ENCODE measurements at regions not wholly inside any gene's neighbourhood (a gene's known extent, or its start where the extent isn't known, plus 50 kb on each side); places are given as distances from the start of the nearest gene placed in this dataset.

DNA sequence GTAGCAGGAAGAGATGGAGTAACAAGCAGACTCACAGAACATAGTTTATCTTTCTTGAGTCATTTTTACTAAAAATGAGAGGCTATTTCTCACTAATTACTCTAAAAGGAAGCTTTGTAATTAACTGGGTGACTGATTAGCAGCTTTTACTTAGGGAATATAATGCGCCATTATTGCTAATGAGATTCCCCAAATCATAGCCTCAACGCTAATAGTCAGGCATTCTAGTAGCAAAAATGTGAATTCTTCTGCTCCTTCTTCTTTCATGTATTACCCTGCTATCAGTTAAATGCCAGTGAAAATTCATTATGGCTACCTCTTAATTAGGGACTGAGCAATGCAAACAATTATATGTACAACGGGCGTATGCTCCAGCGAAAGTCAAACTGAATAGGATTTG is 349.8 kb downstream of the CDH19 start (continued):
- TF ChIP-seq, protein P1, sequence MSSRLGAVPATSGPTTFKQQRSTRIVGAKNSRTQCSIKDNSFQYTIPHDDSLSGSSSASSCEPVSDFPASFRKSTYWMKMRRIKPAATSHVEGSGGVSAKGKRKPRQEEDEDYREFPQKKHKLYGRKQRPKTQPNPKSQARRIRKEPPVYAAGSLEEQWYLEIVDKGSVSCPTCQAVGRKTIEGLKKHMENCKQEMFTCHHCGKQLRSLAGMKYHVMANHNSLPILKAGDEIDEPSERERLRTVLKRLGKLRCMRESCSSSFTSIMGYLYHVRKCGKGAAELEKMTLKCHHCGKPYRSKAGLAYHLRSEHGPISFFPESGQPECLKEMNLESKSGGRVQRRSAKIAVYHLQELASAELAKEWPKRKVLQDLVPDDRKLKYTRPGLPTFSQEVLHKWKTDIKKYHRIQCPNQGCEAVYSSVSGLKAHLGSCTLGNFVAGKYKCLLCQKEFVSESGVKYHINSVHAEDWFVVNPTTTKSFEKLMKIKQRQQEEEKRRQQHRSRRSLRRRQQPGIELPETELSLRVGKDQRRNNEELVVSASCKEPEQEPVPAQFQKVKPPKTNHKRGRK (CRISPR knock-in tag; IDR thresholded peaks at IDR 0.05; ENCODE audit: borderline replicate concordance) = no peak
- no peak for TF ChIP-seq ZNF232 (CRISPR knock-in tag; IDR thresholded peaks at IDR 0.05)

GRCh38 chr18:66252703-66253102 is 351.2 kb downstream of the CDH19 start:
- TF ChIP-seq NFE2L1 (CRISPR knock-in tag; IDR thresholded peaks at IDR 0.05) (no peak), NFYB (CRISPR knock-in tag; conservative IDR thresholded peaks at IDR 0.05; ENCODE audit: low read depth) (no peak)
- ATAC-seq = no peak
- no peak for DNase-seq (ENCODE audit: low spot score)
- Mint-ChIP-seq H3K4me1 (no peaks in the 10 kb centered on the region), H3K9me3 (peaks cover 6% of the 10 kb centered on the region; the same call in 1 of the 2 replicates), H3K36me3 (no peaks in the 10 kb centered on the region), H3K4me3 (no peak overlapping the region), H3K27me3 (ENCODE audit: low read depth) (no peaks in the 10 kb centered on the region), H3K27ac (no peak overlapping the region)
- POLR2A ChIA-PET = no interaction called here
- CTCF ChIA-PET = no interaction called here

GRCh38 chr18:66235206-66235605 is 368.7 kb downstream of the CDH19 start:
- POLR2A ChIA-PET = no interaction called here
- H3K4me3 Mint-ChIP-seq = no peak overlapping the region
- no peaks in the 10 kb centered on the region for H3K27me3 Mint-ChIP-seq (ENCODE audit: low read depth)
- no peaks in the 10 kb centered on the region for H3K4me1 Mint-ChIP-seq
- no peak overlapping the region for H3K27ac Mint-ChIP-seq
- TF ChIP-seq E2F5 (CRISPR knock-in tag; IDR thresholded peaks at IDR 0.05) = no peak
- TF ChIP-seq TEAD1 (CRISPR knock-in tag; IDR thresholded peaks at IDR 0.05) = no peak
- no peak for TF ChIP-seq ZNF671 (CRISPR knock-in tag; IDR thresholded peaks at IDR 0.05)
- no peak for TF ChIP-seq NFYB (CRISPR knock-in tag; conservative IDR thresholded peaks at IDR 0.05; ENCODE audit: low read depth)
- TF ChIP-seq ZNF416 (CRISPR knock-in tag; IDR thresholded peaks at IDR 0.05) = no peak
- TF ChIP-seq, protein P2, sequence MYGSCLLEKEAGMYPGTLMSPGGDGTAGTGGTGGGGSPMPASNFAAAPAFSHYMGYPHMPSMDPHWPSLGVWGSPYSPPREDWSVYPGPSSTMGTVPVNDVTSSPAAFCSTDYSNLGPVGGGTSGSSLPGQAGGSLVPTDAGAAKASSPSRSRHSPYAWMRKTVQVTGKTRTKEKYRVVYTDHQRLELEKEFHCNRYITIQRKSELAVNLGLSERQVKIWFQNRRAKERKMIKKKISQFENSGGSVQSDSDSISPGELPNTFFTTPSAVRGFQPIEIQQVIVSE (CRISPR knock-in tag; IDR thresholded peaks at IDR 0.05; ENCODE audit: borderline replicate concordance) = no peak
- TF ChIP-seq ETV6 (CRISPR knock-in tag; IDR thresholded peaks at IDR 0.05) = no peak
- no peak for TF ChIP-seq ZNF219 (CRISPR knock-in tag; IDR thresholded peaks at IDR 0.05; ENCODE audit: borderline replicate concordance)
- no peak for TF ChIP-seq MXD4 (CRISPR knock-in tag; IDR thresholded peaks at IDR 0.05; ENCODE audit: borderline replicate concordance)
- TF ChIP-seq KAT7 (CRISPR knock-in tag; IDR thresholded peaks at IDR 0.05; ENCODE audit: borderline replicate concordance) = no peak
- no peak for TF ChIP-seq ZNF232 (CRISPR knock-in tag; IDR thresholded peaks at IDR 0.05)
- no peak for TF ChIP-seq NR1H2 (CRISPR knock-in tag; IDR thresholded peaks at IDR 0.05)
- no peak for TF ChIP-seq ARID4B (CRISPR knock-in tag; IDR thresholded peaks at IDR 0.05; ENCODE audit: borderline replicate concordance)
- TF ChIP-seq USF1 (CRISPR knock-in tag; IDR thresholded peaks at IDR 0.05) = no peak
- TF ChIP-seq, protein P3, sequence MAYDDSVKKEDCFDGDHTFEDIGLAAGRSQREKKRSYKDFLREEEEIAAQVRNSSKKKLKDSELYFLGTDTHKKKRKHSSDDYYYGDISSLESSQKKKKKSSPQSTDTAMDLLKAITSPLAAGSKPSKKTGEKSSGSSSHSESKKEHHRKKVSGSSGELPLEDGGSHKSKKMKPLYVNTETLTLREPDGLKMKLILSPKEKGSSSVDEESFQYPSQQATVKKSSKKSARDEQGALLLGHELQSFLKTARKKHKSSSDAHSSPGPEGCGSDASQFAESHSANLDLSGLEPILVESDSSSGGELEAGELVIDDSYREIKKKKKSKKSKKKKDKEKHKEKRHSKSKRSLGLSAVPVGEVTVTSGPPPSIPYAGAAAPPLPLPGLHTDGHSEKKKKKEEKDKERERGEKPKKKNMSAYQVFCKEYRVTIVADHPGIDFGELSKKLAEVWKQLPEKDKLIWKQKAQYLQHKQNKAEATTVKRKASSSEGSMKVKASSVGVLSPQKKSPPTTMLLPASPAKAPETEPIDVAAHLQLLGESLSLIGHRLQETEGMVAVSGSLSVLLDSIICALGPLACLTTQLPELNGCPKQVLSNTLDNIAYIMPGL (CRISPR knock-in tag; IDR thresholded peaks at IDR 0.05) = no peak
- no peak for TF ChIP-seq GTF2I (CRISPR knock-in tag; conservative IDR thresholded peaks at IDR 0.05)
- TF ChIP-seq, protein P4, sequence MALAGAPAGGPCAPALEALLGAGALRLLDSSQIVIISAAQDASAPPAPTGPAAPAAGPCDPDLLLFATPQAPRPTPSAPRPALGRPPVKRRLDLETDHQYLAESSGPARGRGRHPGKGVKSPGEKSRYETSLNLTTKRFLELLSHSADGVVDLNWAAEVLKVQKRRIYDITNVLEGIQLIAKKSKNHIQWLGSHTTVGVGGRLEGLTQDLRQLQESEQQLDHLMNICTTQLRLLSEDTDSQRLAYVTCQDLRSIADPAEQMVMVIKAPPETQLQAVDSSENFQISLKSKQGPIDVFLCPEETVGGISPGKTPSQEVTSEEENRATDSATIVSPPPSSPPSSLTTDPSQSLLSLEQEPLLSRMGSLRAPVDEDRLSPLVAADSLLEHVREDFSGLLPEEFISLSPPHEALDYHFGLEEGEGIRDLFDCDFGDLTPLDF (CRISPR knock-in tag; IDR thresholded peaks at IDR 0.05) = no peak
- no peak for TF ChIP-seq ZBTB43 (CRISPR knock-in tag; IDR thresholded peaks at IDR 0.05)
- no peaks in the 10 kb centered on the region for H3K36me3 Mint-ChIP-seq
- H3K9me3 Mint-ChIP-seq = peaks cover 11% of the 10 kb centered on the region; the same call in 1 of the 2 replicates
- DNase-seq (ENCODE audit: low spot score) (no peak), ATAC-seq (no peak)
- CTCF ChIA-PET = no interaction called here

Data from WTC11 (cell line).